LNCaP clone FGC (cell line): ENCODE measurements at regions not wholly inside any gene's neighbourhood (a gene's known extent, or its start where the extent isn't known, plus 50 kb on each side); places are given as distances from the start of the nearest gene placed in this dataset.

Source experiments
- DNase-seq: peaks from one replicate; pipeline ENCODE4 v3.0.0-alpha.2; 2011; ENCODE audit warnings: low read depth
- H3K4me3 ChIP-seq: 2 replicates; pipeline ENCODE4 v1.5.1; 2011; ENCODE audit warnings: mild to moderate bottlenecking, low read depth, low read length, control low read depth
- TF ChIP-seq, protein P1 (sequence below): IDR thresholded peaks from 2 replicates; pipeline ENCODE4 v1.5.1; 2012; ENCODE audit warnings: mild to moderate bottlenecking; ENCODE audit not compliant: control insufficient read depth, insufficient read depth; ENCODE audit errors: extremely low read depth

GRCh38 chr16:79267146-79267545, 333.4 kb downstream of the MAF start:
- no peak overlapping the region for H3K4me3 ChIP-seq
- TF ChIP-seq, protein P1, sequence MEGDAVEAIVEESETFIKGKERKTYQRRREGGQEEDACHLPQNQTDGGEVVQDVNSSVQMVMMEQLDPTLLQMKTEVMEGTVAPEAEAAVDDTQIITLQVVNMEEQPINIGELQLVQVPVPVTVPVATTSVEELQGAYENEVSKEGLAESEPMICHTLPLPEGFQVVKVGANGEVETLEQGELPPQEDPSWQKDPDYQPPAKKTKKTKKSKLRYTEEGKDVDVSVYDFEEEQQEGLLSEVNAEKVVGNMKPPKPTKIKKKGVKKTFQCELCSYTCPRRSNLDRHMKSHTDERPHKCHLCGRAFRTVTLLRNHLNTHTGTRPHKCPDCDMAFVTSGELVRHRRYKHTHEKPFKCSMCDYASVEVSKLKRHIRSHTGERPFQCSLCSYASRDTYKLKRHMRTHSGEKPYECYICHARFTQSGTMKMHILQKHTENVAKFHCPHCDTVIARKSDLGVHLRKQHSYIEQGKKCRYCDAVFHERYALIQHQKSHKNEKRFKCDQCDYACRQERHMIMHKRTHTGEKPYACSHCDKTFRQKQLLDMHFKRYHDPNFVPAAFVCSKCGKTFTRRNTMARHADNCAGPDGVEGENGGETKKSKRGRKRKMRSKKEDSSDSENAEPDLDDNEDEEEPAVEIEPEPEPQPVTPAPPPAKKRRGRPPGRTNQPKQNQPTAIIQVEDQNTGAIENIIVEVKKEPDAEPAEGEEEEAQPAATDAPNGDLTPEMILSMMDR = no peak
- DNase-seq = no peak

DNA sequence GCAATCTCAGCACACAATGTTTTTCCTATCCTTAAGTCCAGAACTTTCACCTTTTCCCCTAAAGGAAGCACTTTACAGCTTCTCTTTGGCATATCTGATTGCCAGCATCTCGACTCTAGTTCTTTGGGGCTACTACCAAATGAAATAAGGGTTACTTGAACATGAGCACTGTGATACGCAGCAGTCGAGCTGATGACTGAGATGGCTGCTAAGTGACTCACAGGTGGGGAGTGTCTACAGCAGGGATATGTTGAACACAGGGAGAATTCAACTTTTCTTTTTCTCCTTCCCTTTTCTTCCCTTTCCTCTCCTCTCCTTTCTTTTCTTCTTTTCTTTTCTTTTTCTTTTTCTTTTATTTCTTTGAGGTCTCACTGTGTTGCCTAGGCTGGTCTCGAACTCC, 334.8 kb downstream of the MAF start:
- TF ChIP-seq, protein P1 = no peak
- no peak for DNase-seq
- no peak overlapping the region for H3K4me3 ChIP-seq

GRCh38 chr16:79265196-79265595, 335.3 kb downstream of the MAF start:
- TF ChIP-seq, protein P1 = no peak
- DNase-seq = no peak
- no peak overlapping the region for H3K4me3 ChIP-seq

- TF ChIP-seq, protein P1 = no peak
- no peak for DNase-seq
- H3K4me3 ChIP-seq = no peak overlapping the region
These were observed 336.1 kb downstream of the MAF start for GRCh38 chr16:79264237-79265109.

GRCh38 chr16:79263425-79263824, 337.1 kb downstream of the MAF start:
- H3K4me3 ChIP-seq = no peak overlapping the region
- DNase-seq = no peak
- TF ChIP-seq, protein P1 = no peak
